Lower leg skin (tissue), 4 donors: ENCODE measurements at regions not wholly inside any gene's neighbourhood (a gene's known extent, or its start where the extent isn't known, plus 50 kb on each side); places are given as distances from the start of the nearest gene placed in this dataset.

ENCODE experiments used
- DNase-seq, 2 donors: peaks; one replicate each; pipeline ENCODE4 v3.0.0-alpha.2; 2019; ENCODE audit warnings: low spot score in 2 of 2
- H3K4me3 ChIP-seq: fragments of 200-600 bp; sonication (generic); 2 replicates; pipeline ENCODE4 v1.5.1; 2017; ENCODE audit warnings: mild to moderate bottlenecking, low read depth; ENCODE audit not compliant: poor library complexity, severe bottlenecking
- CTCF ChIP-seq, 3 donors: fragments of 450-650 bp; IDR thresholded peaks; one replicate each; pipeline ENCODE4 v1.5.1; 2016; ENCODE audit warnings: antibody characterized with exemption in 3 of 3, mild to moderate bottlenecking in 3 of 3, moderate library complexity in 2 of 3
- POLR2A ChIP-seq, 2 donors: fragments of 450-650 bp; IDR thresholded peaks; one replicate each; pipeline ENCODE4 v1.6.1; 2016 to 2017; ENCODE audit warnings: antibody characterized with exemption in 2 of 2, mild to moderate bottlenecking in 1 of 2, moderate library complexity in 1 of 2
- WGBS, 2 donors: methylation state at CpG; one replicate each; pipeline ENCODE4 v1.1.5; 2018; 5-methylcytosine and 5-hydroxymethylcytosine counted together
- intact Hi-C: fragments of 100-400 bp; cut with DNase I; formaldehyde crosslinking; loops from one replicate; pipeline ENCODE4 v1.15.0; 2023; ENCODE audit warnings: low total_unique reads

GRCh38 chr14:54172114-54172513, 215.5 kb upstream of the BMP4 start:
- intact Hi-C loops: loop anchor here (5.0 to 10.0 kb wide), 2 partner anchors 625 to 737 kb away; no protein-coding TSS in a partner anchor
- DNase-seq: no peak
- 59 to 60% methylated on average over 3 of the region's 3 CpGs for WGBS, 2 donors
- no peak overlapping the region for H3K4me3 ChIP-seq
- no peak for TF ChIP-seq POLR2A (IDR thresholded peaks at IDR 0.05)
- TF ChIP-seq CTCF (IDR thresholded peaks at IDR 0.05): no peak

- no peak overlapping the region for H3K4me3 ChIP-seq
- no peak for DNase-seq
- no peak for TF ChIP-seq POLR2A (IDR thresholded peaks at IDR 0.05)
- no peak for TF ChIP-seq CTCF (IDR thresholded peaks at IDR 0.05)
- intact Hi-C loops: loop anchor here (5.0 to 10.0 kb wide), 2 partner anchors 625 to 738 kb away; no protein-coding TSS in a partner anchor
- WGBS, 2 donors: 34 to 42% methylated on average over 3 of the region's 3 CpGs
These were observed 215.9 kb upstream of the BMP4 start for GRCh38 chr14:54172562-54172961.

- DNase-seq: no peak
- H3K4me3 ChIP-seq: no peak overlapping the region
- no peak for TF ChIP-seq CTCF (IDR thresholded peaks at IDR 0.05)
- TF ChIP-seq POLR2A (IDR thresholded peaks at IDR 0.05): no peak
- intact Hi-C loops: loop anchor here (5.0 to 10.0 kb wide), 2 partner anchors 627 to 739 kb away; no protein-coding TSS in a partner anchor
- WGBS, 2 donors: 27 to 43% methylated on average over 2 of the region's 2 CpGs
These were observed 217.2 kb upstream of the BMP4 start for GRCh38 chr14:54173802-54174201.

GRCh38 chr14:54174457-54174856, 217.8 kb upstream of the BMP4 start:
- 53 to 75% methylated on average over 1 of the region's 1 CpG for WGBS, 2 donors
- TF ChIP-seq CTCF (IDR thresholded peaks at IDR 0.05) (no peak), POLR2A (IDR thresholded peaks at IDR 0.05) (no peak)
- no peak overlapping the region for H3K4me3 ChIP-seq
- DNase-seq: no peak
- intact Hi-C loops: loop anchor here (5.0 to 10.0 kb wide), 2 partner anchors 627 to 740 kb away; no protein-coding TSS in a partner anchor

- no peak overlapping the region for H3K4me3 ChIP-seq
- peak in 1 of 2 donors; percentile 68 for DNase-seq
- intact Hi-C loops: loop anchor here (10.0 kb wide), 1 partner anchor 741 kb away; no protein-coding TSS in a partner anchor
- 6 to 7% methylated on average over 4 of the region's 4 CpGs for WGBS, 2 donors
- TF ChIP-seq CTCF (IDR thresholded peaks at IDR 0.05) (peak in 1 of 3 donors; percentile 80), POLR2A (IDR thresholded peaks at IDR 0.05) (no peak)
These were observed 218.8 kb upstream of the BMP4 start for GRCh38 chr14:54175298-54175942.
